ENCODE measurements at regions not wholly inside any gene's neighbourhood (a gene's known extent, or its start where the extent isn't known, plus 50 kb on each side); places are given as distances from the start of the nearest gene placed in this dataset.
"Not testable (repeated sequence)": the region's sequence is repeated elsewhere in the genome, so short reads cannot be mapped to it uniquely, and the experiment has no call there.

- no peak for DNase-seq
These were observed 616.3 kb upstream of the BCHE start for GRCh38 chr3:166453478-166453877.

GRCh38 chr3:166451997-166452396 is 614.8 kb upstream of the BCHE start:
- no peak for DNase-seq

GRCh38 chr3:166447513-166447912 is 610.3 kb upstream of the BCHE start:
- no peak for DNase-seq

GRCh38 chr3:166446986-166447385 is 609.8 kb upstream of the BCHE start:
- no peak for DNase-seq

- no peak for DNase-seq
These were observed 609.1 kb upstream of the BCHE start for GRCh38 chr3:166446291-166446690.

- no peak for DNase-seq
These were observed 608.6 kb upstream of the BCHE start for GRCh38 chr3:166445865-166446264.

- DNase-seq = no peak
These were observed 607.5 kb upstream of the BCHE start for GRCh38 chr3:166444756-166445155.

- DNase-seq = no peak
These were observed 607.1 kb upstream of the BCHE start for GRCh38 chr3:166444336-166444735.

- DNase-seq = no peak
These were observed 598.3 kb upstream of the BCHE start for GRCh38 chr3:166435469-166436057.

GRCh38 chr3:166433060-166433459 is 595.8 kb upstream of the BCHE start:
- no peak for DNase-seq

GRCh38 chr3:166425900-166426611 is 588.8 kb upstream of the BCHE start:
- DNase-seq = no peak

- DNase-seq = no peak
These were observed 587.8 kb upstream of the BCHE start for GRCh38 chr3:166425021-166425420.

- DNase-seq = not testable (repeated sequence)
These were observed 586.7 kb upstream of the BCHE start for GRCh38 chr3:166423824-166424513.

- no peak for DNase-seq
These were observed 585.3 kb upstream of the BCHE start for GRCh38 chr3:166422556-166422955.

- no peak for DNase-seq
These were observed 582.8 kb upstream of the BCHE start for GRCh38 chr3:166420071-166420470.

GRCh38 chr3:166405896-166406295 is 568.7 kb upstream of the BCHE start:
- DNase-seq = no peak

GRCh38 chr3:166405465-166405864 is 568.2 kb upstream of the BCHE start:
- no peak for DNase-seq

- no peak for DNase-seq
These were observed 553.1 kb upstream of the BCHE start for GRCh38 chr3:166390303-166390702.

- DNase-seq = no peak
These were observed 551.1 kb upstream of the BCHE start for GRCh38 chr3:166388321-166388720.

GRCh38 chr3:166372571-166373106 is 535.4 kb upstream of the BCHE start:
- no peak for DNase-seq

GRCh38 chr3:166367947-166368533 is 530.8 kb upstream of the BCHE start:
- no peak for DNase-seq

GRCh38 chr3:166362698-166363097 is 525.5 kb upstream of the BCHE start:
- DNase-seq = no peak
